IMR-90 (cell line): ENCODE measurements at regions not wholly inside any gene's neighbourhood (a gene's known extent, or its start where the extent isn't known, plus 50 kb on each side); places are given as distances from the start of the nearest gene placed in this dataset.

ENCODE experiments used
- MAZ ChIP-seq: IDR thresholded peaks from 2 replicates; pipeline ENCODE4 v1.6.1; 2012; ENCODE audit warnings: low read depth, mild to moderate bottlenecking, low read length, improper control_type of control experiment, moderate library complexity, borderline replicate concordance
- NFE2L2 ChIP-seq: fragments of 150-350 bp; IDR thresholded peaks from 2 replicates; pipeline ENCODE4 v1.6.1; 2016; ENCODE audit warnings: low read depth, mild to moderate bottlenecking, low read length
- POLR2A ChIP-seq: IDR thresholded peaks from 2 replicates; pipeline ENCODE4 v1.6.1; 2012; ENCODE audit warnings: mild to moderate bottlenecking, low read depth, low read length
- SMC3 ChIP-seq: fragments of 150-350 bp; IDR thresholded peaks from 2 replicates; pipeline ENCODE4 v1.6.1; 2016; ENCODE audit warnings: low read depth, mild to moderate bottlenecking, antibody characterized with exemption, low read length, moderate library complexity
- TF ChIP-seq, protein P1 (sequence below): conservative IDR thresholded peaks from 2 replicates; pipeline ENCODE4 v1.5.1; 2012; ENCODE audit warnings: mild to moderate bottlenecking, low read depth, low read length, improper control_type of control experiment

DNA sequence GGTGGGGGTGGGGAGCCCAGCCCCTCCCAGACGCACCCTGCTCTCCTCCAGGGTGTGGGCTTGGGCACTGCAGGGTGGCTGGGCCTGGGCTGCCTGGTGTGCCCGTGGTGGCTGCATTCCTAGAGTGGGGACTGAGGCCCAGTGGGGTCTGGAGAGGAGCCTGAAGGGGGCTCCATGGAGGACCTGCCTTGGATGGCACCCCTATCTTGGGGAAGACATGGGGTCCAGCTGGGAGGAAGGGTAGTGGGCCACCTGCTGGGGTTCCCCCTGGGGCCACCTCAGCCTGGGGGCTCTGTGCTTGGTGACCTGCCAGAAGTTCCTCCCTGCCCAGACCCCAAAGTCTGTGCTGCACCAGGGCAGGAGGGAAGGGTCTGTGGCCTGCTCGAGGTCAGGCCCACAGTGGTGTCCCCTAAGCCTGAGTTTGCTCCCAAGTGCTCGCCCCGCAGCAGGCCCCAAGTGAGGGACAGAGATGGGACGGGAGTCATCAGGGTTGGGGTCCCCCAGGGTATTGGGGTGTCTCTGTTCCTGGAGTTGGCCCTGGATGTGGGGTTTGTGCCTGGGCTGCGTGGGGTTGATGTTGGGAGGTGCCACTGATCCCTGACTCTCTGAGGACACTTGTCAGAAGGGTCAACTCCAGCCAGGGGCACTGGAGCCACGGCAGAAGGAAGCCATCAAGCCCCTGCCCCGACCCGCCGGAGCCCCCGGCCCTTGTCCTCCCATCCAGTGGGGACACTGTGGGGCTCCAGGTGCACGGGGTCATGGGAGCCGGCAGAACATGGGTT lies 382.9 kb downstream of the TMEM121 start:
- TF ChIP-seq, protein P1, sequence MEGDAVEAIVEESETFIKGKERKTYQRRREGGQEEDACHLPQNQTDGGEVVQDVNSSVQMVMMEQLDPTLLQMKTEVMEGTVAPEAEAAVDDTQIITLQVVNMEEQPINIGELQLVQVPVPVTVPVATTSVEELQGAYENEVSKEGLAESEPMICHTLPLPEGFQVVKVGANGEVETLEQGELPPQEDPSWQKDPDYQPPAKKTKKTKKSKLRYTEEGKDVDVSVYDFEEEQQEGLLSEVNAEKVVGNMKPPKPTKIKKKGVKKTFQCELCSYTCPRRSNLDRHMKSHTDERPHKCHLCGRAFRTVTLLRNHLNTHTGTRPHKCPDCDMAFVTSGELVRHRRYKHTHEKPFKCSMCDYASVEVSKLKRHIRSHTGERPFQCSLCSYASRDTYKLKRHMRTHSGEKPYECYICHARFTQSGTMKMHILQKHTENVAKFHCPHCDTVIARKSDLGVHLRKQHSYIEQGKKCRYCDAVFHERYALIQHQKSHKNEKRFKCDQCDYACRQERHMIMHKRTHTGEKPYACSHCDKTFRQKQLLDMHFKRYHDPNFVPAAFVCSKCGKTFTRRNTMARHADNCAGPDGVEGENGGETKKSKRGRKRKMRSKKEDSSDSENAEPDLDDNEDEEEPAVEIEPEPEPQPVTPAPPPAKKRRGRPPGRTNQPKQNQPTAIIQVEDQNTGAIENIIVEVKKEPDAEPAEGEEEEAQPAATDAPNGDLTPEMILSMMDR: no peak
- TF ChIP-seq POLR2A (no peak), SMC3 (no peak), NFE2L2 (no peak), MAZ (no peak)
